ENCODE measurements at regions not wholly inside any gene's neighbourhood (a gene's known extent, or its start where the extent isn't known, plus 50 kb on each side); places are given as distances from the start of the nearest gene placed in this dataset.
"Not testable (repeated sequence)": the region's sequence is repeated elsewhere in the genome, so short reads cannot be mapped to it uniquely, and the experiment has no call there.

DNA sequence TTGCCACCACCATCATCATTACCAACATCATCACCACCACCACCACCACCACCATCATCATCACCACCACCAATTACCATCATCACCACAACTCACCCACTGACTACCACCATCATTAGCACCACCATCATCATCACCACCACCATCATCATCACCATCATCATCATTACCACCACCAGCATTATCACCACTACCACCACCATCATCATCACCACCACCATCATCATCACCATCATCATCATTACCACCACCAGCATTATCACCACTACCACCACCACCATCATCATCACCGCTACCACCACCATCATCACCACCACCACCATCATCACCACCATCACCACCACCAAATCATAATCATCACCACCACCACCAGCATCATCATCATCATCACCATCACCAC lies 338.7 kb downstream of the VRK1 start:
- TF ChIP-seq, protein P1, sequence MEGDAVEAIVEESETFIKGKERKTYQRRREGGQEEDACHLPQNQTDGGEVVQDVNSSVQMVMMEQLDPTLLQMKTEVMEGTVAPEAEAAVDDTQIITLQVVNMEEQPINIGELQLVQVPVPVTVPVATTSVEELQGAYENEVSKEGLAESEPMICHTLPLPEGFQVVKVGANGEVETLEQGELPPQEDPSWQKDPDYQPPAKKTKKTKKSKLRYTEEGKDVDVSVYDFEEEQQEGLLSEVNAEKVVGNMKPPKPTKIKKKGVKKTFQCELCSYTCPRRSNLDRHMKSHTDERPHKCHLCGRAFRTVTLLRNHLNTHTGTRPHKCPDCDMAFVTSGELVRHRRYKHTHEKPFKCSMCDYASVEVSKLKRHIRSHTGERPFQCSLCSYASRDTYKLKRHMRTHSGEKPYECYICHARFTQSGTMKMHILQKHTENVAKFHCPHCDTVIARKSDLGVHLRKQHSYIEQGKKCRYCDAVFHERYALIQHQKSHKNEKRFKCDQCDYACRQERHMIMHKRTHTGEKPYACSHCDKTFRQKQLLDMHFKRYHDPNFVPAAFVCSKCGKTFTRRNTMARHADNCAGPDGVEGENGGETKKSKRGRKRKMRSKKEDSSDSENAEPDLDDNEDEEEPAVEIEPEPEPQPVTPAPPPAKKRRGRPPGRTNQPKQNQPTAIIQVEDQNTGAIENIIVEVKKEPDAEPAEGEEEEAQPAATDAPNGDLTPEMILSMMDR (IDR thresholded peaks at IDR 0.05; ENCODE audit: extremely low read depth in 1 of 2, insufficient read depth in 1 of 2, low read depth in 1 of 2, low read length in 2 of 2), result not testable (repeated sequence)
- not testable (repeated sequence) for TF ChIP-seq POLR2A (IDR thresholded peaks at IDR 0.05; ENCODE audit: low read depth, low read length)
